ENCODE measurements at regions not wholly inside any gene's neighbourhood (a gene's known extent, or its start where the extent isn't known, plus 50 kb on each side); places are given as distances from the start of the nearest gene placed in this dataset.

DNA sequence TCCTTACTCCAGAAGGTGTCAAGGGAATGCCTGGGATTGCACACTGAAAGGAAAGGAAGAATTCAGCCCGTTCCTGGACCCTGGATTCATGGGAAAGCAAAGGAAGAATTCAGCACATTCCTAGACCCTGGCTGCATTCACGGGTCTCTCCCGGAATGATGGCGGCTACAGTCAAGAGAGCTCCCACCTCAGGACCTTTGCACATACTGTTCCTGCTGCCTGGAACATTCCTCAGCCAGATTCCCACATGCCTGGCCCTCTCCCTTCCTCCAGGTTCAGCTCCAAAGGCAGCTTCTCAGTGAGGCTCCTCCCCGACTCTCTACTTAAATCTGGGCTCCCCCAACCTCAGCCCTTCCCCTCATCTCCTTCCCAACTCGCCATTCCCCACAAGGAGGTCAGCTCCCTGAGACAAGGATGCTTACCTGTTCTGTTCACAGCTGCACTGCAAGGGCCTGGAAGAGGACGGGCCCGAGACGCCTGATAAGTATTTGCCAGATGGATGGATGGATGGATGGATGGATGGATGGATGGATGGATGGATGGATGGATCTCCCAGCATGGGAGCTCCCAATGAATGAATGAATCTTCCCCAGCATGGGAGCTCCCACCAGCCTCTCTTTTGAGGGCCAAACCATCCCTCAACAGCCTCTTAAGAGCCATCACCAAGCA is 77.4 kb downstream of the NCOR2 start:
- Histone ChIP-seq H3K36me3 (ENCODE audit: control insufficient read depth in 4 of 4, insufficient read depth in 4 of 4, low read length in 4 of 4) (peaks cover 0 to 45% (median 13%) of the 10 kb centered on the region in 4 donors), H3K9ac (ENCODE audit: insufficient read depth in 1 of 2, low read length in 2 of 2) (no peak overlapping the region), H3K9me3 (ENCODE audit: control insufficient read depth in 4 of 4, insufficient read depth in 3 of 4, low read length in 3 of 4) (no peaks in the 10 kb centered on the region), H3K4me1 (ENCODE audit: control insufficient read depth in 5 of 5, insufficient read depth in 5 of 5, low read length in 5 of 5) (peaks cover 0 to 21% (median 6%) of the 10 kb centered on the region in 5 donors), H3K27ac (ENCODE audit: low read depth in 1 of 2, low read length in 1 of 2) (no peak overlapping the region), H3K4me3 (no peak overlapping the region), H3K27me3 (ENCODE audit: control insufficient read depth in 3 of 3, insufficient read depth in 3 of 3, low read length in 2 of 3) (no peaks in the 10 kb centered on the region)
- TF ChIP-seq, protein P1, sequence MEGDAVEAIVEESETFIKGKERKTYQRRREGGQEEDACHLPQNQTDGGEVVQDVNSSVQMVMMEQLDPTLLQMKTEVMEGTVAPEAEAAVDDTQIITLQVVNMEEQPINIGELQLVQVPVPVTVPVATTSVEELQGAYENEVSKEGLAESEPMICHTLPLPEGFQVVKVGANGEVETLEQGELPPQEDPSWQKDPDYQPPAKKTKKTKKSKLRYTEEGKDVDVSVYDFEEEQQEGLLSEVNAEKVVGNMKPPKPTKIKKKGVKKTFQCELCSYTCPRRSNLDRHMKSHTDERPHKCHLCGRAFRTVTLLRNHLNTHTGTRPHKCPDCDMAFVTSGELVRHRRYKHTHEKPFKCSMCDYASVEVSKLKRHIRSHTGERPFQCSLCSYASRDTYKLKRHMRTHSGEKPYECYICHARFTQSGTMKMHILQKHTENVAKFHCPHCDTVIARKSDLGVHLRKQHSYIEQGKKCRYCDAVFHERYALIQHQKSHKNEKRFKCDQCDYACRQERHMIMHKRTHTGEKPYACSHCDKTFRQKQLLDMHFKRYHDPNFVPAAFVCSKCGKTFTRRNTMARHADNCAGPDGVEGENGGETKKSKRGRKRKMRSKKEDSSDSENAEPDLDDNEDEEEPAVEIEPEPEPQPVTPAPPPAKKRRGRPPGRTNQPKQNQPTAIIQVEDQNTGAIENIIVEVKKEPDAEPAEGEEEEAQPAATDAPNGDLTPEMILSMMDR (IDR thresholded peaks at IDR 0.05; ENCODE audit: control extremely low read depth, extremely low read depth): no peak
- DNase-seq (no peak), ATAC-seq (ENCODE audit: insufficient read depth, low FRiP score) (no peak)
- WGBS, 2 donors: 91 to 95% methylated on average over 9 of the region's 9 CpGs

DNA sequence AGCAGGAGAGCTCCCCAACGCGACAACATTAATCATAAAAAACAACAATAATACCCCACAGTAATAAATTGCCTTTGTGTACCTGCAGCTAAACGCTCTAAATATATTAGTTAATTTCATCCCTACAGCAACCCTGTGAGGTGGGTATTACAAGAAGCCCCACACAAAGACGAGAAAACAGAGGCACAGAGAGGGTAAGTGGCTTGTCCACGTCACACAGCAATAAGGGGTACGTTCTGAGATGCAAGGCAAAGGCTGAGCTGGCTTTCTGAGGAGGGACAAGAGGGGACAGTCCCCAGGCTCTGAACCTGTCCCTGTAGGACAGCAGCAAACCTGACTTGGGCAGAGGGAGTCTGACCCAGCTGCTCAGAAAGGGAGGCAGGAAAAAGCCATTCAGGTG is 78.2 kb downstream of the NCOR2 start:
- TF ChIP-seq, protein P1 (IDR thresholded peaks at IDR 0.05; ENCODE audit: control extremely low read depth, extremely low read depth): no peak
- DNase-seq (no peak), ATAC-seq (ENCODE audit: insufficient read depth, low FRiP score) (no peak)
- Histone ChIP-seq H3K4me3 (no peak overlapping the region), H3K9ac (ENCODE audit: insufficient read depth in 1 of 2, low read length in 2 of 2) (no peak overlapping the region), H3K36me3 (ENCODE audit: control insufficient read depth in 4 of 4, insufficient read depth in 4 of 4, low read length in 4 of 4) (peaks cover 0 to 41% (median 14%) of the 10 kb centered on the region in 4 donors), H3K9me3 (ENCODE audit: control insufficient read depth in 4 of 4, insufficient read depth in 3 of 4, low read length in 3 of 4) (no peaks in the 10 kb centered on the region), H3K27ac (ENCODE audit: low read depth in 1 of 2, low read length in 1 of 2) (no peak overlapping the region), H3K4me1 (ENCODE audit: control insufficient read depth in 5 of 5, insufficient read depth in 5 of 5, low read length in 5 of 5) (peaks cover 0 to 21% (median 6%) of the 10 kb centered on the region in 5 donors), H3K27me3 (ENCODE audit: control insufficient read depth in 3 of 3, insufficient read depth in 3 of 3, low read length in 2 of 3) (no peaks in the 10 kb centered on the region)
- 77 to 78% methylated on average over 6 of the region's 6 CpGs for WGBS, 2 donors

DNA sequence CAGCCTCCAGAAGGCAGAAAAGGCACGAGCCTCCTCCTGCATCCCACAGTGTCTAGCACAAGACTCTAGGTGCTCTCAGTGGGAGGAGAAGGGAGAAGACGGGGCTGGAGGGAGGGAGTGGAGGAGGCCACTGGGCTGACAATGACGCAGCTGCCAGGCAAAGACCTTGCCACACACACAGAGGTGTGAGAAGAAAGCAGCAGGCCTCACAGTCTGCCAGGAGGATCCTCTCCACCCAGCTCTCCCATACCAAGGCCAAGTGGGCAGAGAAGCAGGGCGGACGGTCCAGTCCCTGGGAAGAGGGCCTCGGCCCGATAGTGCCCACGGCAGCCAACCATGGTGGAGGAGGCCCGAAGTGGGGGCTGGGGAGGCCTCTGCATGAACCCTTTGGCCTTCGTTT is 78.9 kb downstream of the NCOR2 start:
- Histone ChIP-seq H3K4me1 (ENCODE audit: control insufficient read depth in 5 of 5, insufficient read depth in 5 of 5, low read length in 5 of 5) (peaks cover 0 to 21% (median 6%) of the 10 kb centered on the region in 5 donors), H3K4me3 (no peak overlapping the region), H3K9ac (ENCODE audit: insufficient read depth in 1 of 2, low read length in 2 of 2) (no peak overlapping the region), H3K36me3 (ENCODE audit: control insufficient read depth in 4 of 4, insufficient read depth in 4 of 4, low read length in 4 of 4) (peaks cover 0 to 44% (median 9%) of the 10 kb centered on the region in 4 donors), H3K27ac (ENCODE audit: low read depth in 1 of 2, low read length in 1 of 2) (peak overlapping the region in 1 of 2 donors; percentile 4), H3K9me3 (ENCODE audit: control insufficient read depth in 4 of 4, insufficient read depth in 3 of 4, low read length in 3 of 4) (no peaks in the 10 kb centered on the region), H3K27me3 (ENCODE audit: control insufficient read depth in 3 of 3, insufficient read depth in 3 of 3, low read length in 2 of 3) (no peaks in the 10 kb centered on the region)
- 90 to 94% methylated on average over 10 of the region's 10 CpGs for WGBS, 2 donors
- DNase-seq (no peak), ATAC-seq (ENCODE audit: insufficient read depth, low FRiP score) (no peak)
- TF ChIP-seq, protein P1 (IDR thresholded peaks at IDR 0.05; ENCODE audit: control extremely low read depth, extremely low read depth): no peak

DNA sequence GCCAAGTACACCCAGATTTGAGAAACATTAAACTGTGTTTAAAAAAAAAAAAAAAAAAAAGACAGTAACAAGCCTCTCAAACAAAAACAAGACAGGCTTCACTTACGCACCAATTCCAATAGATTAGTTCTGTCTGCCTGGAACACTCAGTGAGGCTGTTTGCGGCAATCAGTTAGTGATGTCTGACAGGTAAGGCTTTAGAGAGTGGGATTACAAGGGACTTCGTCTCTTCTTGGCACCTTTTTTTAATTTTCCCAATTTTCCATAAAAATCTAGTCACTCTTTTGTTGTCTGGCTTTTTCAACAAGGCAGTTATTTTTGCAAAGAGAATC is 79.6 kb downstream of the NCOR2 start:
- ATAC-seq (ENCODE audit: insufficient read depth, low FRiP score): no peak
- H3K27ac ChIP-seq (ENCODE audit: low read depth in 1 of 2, low read length in 1 of 2): no peak overlapping the region
- TF ChIP-seq, protein P1 (IDR thresholded peaks at IDR 0.05; ENCODE audit: control extremely low read depth, extremely low read depth): no peak

More for the DNA sequence above, 79.6 kb downstream of the NCOR2 start:
- DNase-seq: no peak
- peak overlapping the region in 1 of 2 donors; percentile 33 for H3K9ac ChIP-seq (ENCODE audit: insufficient read depth in 1 of 2, low read length in 2 of 2)
- H3K4me3 ChIP-seq: no peak overlapping the region
- WGBS, 2 donors: 87 to 91% methylated on average over 3 of the region's 3 CpGs
- H3K27me3 ChIP-seq (ENCODE audit: control insufficient read depth in 3 of 3, insufficient read depth in 3 of 3, low read length in 2 of 3): no peaks in the 10 kb centered on the region
- H3K4me1 ChIP-seq (ENCODE audit: control insufficient read depth in 5 of 5, insufficient read depth in 5 of 5, low read length in 5 of 5): peaks cover 0 to 21% (median 6%) of the 10 kb centered on the region in 5 donors
- peaks cover 0 to 43% (median 10%) of the 10 kb centered on the region in 4 donors for H3K36me3 ChIP-seq (ENCODE audit: control insufficient read depth in 4 of 4, insufficient read depth in 4 of 4, low read length in 4 of 4)
- no peaks in the 10 kb centered on the region for H3K9me3 ChIP-seq (ENCODE audit: control insufficient read depth in 4 of 4, insufficient read depth in 3 of 4, low read length in 3 of 4)
